ENCODE measurements at regions not wholly inside any gene's neighbourhood (a gene's known extent, or its start where the extent isn't known, plus 50 kb on each side); places are given as distances from the start of the nearest gene placed in this dataset.

DNA sequence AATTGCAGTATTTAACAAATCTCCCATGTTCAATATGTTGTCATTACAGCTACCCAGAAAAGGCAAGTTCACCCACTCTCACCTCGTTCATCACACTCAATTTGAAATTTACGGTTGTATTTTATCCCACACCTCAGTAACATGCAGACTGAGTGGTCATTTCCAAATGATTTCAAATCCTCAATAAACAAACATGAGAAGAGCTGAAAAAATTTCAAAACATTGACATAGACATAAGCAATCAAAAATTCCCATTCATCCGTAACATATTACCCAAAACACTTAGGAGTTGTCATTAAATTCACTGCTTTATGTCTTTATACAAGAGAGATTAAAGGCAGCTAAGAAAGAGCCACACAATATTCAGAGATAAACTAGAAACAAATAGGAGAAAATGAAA, 61.7 kb upstream of the NEBL start:
- no peak for DNase-seq

DNA sequence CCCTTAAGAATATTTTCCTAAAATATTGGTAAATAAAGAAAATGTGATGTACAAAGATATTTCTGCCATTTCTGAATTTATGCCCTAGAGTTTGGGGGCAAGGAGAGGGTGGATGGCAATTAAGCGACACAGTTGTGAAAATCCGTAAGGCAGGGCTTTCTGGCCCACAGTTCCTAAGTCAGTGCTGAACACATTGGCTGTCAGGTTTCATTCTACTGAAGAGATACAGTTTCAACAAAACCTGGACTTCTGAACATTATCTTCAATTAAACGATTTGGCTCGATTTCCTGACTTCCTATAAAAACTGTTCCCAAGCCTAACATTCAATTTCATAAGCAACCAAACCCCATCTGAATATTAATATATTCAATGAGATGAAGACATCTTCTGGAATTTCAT, 61.1 kb upstream of the NEBL start:
- DNase-seq = no peak

DNA sequence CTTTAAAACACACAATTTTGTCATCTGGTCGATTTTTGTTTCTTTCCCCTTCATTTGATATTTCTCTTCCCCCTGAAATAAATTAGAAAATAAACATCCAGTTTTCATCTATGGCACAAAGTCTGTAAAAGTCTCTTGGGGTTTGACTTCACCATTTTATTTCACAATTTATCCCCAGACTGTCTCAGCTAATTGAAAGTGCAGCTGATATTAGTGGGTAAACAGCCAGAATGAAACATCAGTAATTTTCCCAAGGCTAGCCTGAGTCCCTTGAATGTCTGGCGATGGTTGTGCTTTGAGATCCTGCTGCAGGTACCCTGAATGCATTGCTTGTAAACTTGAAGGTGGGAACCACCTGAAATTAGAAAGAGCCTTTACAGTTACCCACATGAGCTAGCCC, 60.6 kb upstream of the NEBL start:
- no peak for DNase-seq

DNA sequence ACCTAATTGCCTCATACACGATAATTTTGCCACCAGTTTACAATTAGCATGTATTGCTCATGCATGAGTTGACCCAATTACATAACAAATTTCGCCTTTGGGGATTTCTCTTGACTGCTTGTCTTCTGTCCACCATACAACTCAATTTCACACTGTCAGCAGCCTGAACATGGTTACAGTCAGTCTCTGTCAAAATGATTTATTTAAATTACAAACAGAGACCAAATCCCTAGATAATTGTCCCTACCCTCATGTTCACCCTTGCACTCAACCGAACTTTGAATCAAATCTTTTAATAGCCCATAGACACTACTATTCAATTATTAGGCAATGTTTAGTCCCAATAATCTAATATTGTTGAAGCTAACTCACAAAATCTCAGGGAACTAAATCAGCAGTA, 59.7 kb upstream of the NEBL start:
- DNase-seq = no peak

DNA sequence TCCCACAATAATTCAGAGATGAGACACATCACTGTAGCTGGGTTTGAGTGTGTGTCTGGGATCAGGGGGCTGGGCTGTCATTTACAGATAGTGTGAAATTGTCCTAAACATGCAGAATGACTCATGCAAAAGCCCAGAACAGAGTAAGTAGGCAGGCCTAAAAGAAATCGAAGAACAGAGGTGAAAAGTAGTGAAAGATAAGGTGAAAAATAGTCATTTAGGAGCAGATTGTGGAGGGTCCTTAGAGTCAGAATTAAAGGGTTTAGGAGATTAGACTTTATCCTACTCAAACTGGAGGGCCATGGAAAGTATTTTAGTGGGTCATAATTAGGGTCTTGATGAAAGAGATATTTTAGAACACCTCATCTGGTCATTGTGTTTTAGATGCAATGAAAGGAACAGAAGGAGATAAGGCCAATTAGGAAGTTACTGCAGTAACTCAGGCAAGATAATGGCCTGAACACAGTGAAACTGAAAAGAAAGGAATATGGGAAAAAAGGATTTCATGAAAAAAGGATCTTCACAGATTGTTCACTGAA, 58.3 kb upstream of the NEBL start:
- DNase-seq = no peak

DNA sequence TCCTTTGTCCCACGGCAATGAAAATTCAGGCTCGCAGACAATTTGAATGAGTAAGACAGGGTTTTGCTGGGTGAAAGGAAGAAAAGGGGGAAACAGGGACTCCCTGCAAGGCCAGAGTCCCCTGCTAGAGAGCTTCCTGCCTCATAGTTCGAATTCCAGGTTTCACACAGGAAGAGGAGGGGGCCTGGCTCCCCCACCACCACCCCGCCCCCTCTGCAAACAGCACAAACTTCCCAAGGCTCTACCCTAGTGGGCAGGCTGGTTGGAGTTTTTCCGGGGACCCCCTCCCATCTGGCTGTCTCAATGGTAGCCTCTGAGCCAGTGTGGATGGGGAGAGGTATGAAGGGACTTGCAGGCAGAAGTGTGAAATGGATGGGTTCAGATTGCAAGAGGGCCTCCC, 57.4 kb upstream of the NEBL start:
- DNase-seq = no peak

DNA sequence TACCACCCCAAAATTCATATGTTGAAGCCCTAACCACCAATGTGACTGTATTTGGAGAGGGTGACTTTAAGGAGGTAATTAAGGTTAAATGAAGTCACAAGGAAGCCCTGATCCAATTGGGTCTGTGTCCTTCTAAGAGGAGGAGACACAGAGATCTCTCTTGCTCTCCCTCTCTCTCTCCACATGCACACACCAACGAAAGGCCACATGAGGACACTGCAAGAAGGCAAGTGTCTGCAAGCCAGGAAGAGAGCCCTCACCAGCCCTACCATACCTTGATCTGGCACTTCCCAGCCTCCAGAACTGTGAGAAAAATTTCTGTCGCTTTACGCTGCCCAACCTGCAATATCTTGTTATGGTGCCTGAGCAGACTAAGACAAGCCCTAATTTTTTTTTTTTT, 56.0 kb upstream of the NEBL start:
- DNase-seq = no peak

DNA sequence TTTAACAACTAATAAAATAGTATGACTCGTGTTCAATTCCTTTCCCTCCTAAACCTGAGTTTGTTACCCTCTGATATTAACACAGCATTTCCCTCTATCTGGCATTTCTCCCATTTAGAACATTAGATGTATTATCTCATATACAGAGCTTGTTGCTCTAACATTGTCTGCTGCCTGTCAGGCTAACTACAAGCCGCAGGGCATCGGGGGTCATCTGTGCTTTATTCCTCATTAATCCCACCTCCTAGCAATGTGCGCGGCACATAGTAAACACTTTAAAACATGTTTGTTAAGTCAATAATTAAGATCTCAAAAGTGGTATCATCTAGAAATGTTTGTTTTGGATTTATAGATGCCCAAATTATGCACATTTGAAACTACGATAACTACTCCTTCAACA, 52.9 kb upstream of the NEBL start:
- DNase-seq = no peak

DNA sequence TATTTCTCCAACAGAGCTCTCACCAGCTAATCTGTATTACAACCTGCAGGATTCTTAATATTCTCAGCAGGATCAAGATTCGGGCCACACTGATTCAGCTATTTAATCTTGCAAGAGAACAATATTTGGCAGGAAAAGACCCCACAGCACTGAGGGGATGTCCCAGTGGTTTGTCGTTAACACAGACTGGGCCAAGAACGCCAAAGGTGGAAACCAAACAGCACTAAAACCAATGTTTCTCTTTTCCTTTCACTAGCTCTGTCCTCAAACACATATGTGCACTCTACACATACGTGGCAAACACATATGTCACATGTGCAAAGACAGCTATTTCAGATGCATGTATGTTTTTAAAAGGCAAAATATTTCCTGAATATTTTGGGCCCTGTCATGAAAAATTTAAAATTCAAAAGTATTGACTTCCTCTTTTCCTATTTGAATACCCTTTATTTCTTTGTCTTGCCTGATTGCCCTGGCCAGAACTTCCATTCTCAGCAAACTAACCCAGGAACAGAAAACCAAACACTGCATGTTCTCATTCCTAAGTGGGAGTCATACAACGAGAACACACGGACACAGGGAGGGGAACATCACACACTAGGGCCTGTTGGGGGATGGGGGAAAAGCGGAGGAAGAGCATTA, 51.7 kb upstream of the NEBL start:
- no peak for DNase-seq

All from NCI-H187 treated with DMSO at 0.1 percent for 48 hours (cell line).